ENCODE measurements at regions not wholly inside any gene's neighbourhood (a gene's known extent, or its start where the extent isn't known, plus 50 kb on each side); places are given as distances from the start of the nearest gene placed in this dataset.

DNA sequence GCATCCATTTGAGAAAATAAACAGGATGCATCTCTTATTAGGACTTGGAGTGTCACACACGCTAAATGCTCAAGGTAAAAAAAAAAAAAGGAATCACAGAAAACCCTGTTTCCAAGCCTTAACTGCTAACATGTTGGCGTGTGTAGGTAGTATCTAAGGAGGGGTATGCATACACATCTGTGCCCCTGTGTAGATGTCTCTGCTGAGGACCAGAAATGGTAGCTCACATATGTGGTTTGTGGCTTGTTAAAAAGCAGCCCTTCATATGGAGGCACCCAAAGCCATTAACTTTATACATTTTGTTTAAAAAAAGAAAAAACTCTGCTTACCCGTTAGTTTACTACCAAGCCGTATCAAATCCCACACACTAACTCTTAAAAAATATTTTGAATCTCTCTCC lies 314.1 kb downstream of the SNAPC1 start:
- Mint-ChIP-seq H3K9me3 (ENCODE audit: low read depth) (no peaks in the 10 kb centered on the region), H3K4me3 (ENCODE audit: unreplicated experiment) (no peak overlapping the region), H3K27me3 (ENCODE audit: low read depth) (no peaks in the 10 kb centered on the region), H3K36me3 (ENCODE audit: low read depth) (peaks cover 31% of the 10 kb centered on the region), H3K4me1 (ENCODE audit: low read depth) (peaks cover 8% of the 10 kb centered on the region), H3K27ac (ENCODE audit: unreplicated experiment) (no peak overlapping the region)
- no peak for DNase-seq (ENCODE audit: low spot score)
- TF ChIP-seq, protein P1, sequence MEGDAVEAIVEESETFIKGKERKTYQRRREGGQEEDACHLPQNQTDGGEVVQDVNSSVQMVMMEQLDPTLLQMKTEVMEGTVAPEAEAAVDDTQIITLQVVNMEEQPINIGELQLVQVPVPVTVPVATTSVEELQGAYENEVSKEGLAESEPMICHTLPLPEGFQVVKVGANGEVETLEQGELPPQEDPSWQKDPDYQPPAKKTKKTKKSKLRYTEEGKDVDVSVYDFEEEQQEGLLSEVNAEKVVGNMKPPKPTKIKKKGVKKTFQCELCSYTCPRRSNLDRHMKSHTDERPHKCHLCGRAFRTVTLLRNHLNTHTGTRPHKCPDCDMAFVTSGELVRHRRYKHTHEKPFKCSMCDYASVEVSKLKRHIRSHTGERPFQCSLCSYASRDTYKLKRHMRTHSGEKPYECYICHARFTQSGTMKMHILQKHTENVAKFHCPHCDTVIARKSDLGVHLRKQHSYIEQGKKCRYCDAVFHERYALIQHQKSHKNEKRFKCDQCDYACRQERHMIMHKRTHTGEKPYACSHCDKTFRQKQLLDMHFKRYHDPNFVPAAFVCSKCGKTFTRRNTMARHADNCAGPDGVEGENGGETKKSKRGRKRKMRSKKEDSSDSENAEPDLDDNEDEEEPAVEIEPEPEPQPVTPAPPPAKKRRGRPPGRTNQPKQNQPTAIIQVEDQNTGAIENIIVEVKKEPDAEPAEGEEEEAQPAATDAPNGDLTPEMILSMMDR (IDR thresholded peaks at IDR 0.05), result no peak

DNA sequence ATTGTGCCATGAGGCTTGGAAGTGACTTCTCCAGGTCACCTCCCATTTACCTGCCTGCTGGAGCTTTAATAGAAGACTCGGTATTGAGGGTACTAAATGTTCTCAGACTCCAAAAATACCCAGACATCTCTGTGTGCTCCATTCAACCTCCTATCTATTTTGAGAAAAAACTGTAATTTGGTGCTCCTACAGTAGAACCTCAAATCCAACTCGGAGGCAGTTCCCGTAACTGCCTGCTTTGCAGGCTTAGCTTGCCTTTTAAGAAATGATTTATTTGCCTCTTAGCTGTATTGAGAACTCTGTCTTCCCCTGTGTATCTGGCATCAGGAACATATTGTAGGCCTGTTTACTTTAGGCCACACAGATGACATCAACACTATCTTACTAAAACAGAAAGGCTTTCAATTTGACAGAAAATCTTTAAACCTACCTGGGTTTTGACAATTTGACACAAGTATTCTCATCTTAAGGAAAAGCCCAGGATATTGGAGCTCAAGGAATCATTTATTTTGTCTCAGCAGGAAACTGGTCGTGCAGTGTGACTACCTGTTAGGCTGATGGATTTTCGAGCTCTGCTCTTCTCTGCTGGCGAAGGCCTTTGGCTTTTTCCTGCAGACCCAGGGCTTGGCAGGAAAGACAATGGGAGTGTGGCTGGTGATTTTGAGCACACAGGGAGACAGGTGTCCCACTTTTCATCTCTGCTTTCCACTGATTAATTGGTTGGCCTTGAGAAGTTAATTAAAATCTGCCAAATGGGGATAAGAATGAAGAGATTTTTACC lies 314.8 kb downstream of the SNAPC1 start:
- TF ChIP-seq, protein P1 (IDR thresholded peaks at IDR 0.05), result no peak
- H3K36me3 Mint-ChIP-seq (ENCODE audit: low read depth), result peaks cover 36% of the 10 kb centered on the region
- no peaks in the 10 kb centered on the region for H3K9me3 Mint-ChIP-seq (ENCODE audit: low read depth)
- no peak overlapping the region for H3K4me3 Mint-ChIP-seq (ENCODE audit: unreplicated experiment)
- DNase-seq (ENCODE audit: low spot score), result no peak
- no peak overlapping the region for H3K27ac Mint-ChIP-seq (ENCODE audit: unreplicated experiment)
- H3K27me3 Mint-ChIP-seq (ENCODE audit: low read depth), result no peaks in the 10 kb centered on the region
- peaks cover 2% of the 10 kb centered on the region for H3K4me1 Mint-ChIP-seq (ENCODE audit: low read depth)

DNA sequence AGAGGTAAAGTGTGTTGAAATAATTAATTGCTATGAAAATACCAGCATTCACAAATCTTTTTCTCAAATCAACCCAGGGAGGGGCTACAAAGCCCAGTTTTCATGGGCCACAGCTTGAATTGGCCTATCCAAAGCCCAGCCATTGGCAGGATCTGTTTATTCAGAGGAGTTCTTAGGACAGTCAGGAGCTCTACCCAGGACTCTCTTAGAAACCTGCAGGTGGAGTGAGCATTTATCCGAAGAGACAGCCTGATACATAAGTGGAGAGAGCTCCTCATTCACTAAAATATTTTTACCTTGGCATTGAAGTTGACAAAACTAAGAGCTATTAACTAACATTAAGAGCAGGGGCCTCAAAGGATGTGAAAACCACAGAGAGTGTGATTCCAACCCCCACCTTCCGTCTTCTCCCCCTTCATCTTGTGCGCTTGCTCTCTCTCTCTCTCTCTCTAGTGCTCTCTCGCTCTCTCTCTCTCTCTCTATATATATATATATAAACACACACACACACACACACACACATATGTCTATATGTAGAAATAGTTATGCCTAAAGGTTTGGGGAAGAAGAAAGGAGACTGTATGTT lies 315.5 kb downstream of the SNAPC1 start:
- H3K9me3 Mint-ChIP-seq (ENCODE audit: low read depth), result no peaks in the 10 kb centered on the region
- H3K4me3 Mint-ChIP-seq (ENCODE audit: unreplicated experiment), result no peak overlapping the region
- no peaks in the 10 kb centered on the region for H3K27me3 Mint-ChIP-seq (ENCODE audit: low read depth)
- H3K4me1 Mint-ChIP-seq (ENCODE audit: low read depth), result no peaks in the 10 kb centered on the region
- no peak overlapping the region for H3K27ac Mint-ChIP-seq (ENCODE audit: unreplicated experiment)
- H3K36me3 Mint-ChIP-seq (ENCODE audit: low read depth), result peaks cover 41% of the 10 kb centered on the region
- DNase-seq (ENCODE audit: low spot score), result no peak
- TF ChIP-seq, protein P1 (IDR thresholded peaks at IDR 0.05), result no peak

DNA sequence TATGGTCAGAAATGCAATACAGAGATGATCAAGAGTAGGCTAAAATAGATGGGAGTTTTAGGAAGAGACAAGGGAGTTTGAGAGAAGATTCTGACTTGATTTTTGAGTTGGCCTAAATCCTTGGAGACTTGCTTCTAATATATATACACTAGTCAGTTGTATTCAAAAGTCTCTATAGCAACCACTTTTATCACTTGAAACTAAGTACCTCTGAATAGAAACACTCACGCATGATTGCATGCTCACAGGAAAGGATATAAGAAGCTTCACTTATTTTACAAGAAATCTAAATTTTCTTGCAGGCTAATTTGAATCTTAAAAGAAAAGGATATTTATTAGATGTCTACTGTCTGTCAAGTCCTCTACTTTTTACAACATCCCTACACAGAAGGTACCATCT lies 316.8 kb downstream of the SNAPC1 start:
- TF ChIP-seq, protein P1 (IDR thresholded peaks at IDR 0.05), result no peak
- no peaks in the 10 kb centered on the region for H3K27me3 Mint-ChIP-seq (ENCODE audit: low read depth)
- no peak overlapping the region for H3K27ac Mint-ChIP-seq (ENCODE audit: unreplicated experiment)
- DNase-seq (ENCODE audit: low spot score), result no peak
- no peak overlapping the region for H3K4me3 Mint-ChIP-seq (ENCODE audit: unreplicated experiment)
- H3K36me3 Mint-ChIP-seq (ENCODE audit: low read depth), result peaks cover 49% of the 10 kb centered on the region
- no peaks in the 10 kb centered on the region for H3K4me1 Mint-ChIP-seq (ENCODE audit: low read depth)
- H3K9me3 Mint-ChIP-seq (ENCODE audit: low read depth), result no peaks in the 10 kb centered on the region

GRCh38 chr14:62081012-62081612 lies 318.9 kb downstream of the SNAPC1 start:
- H3K9me3 Mint-ChIP-seq (ENCODE audit: low read depth), result peaks cover 10% of the 10 kb centered on the region
- no peaks in the 10 kb centered on the region for H3K4me1 Mint-ChIP-seq (ENCODE audit: low read depth)
- no peak for DNase-seq (ENCODE audit: low spot score)
- H3K36me3 Mint-ChIP-seq (ENCODE audit: low read depth), result peaks cover 59% of the 10 kb centered on the region
- TF ChIP-seq, protein P1 (IDR thresholded peaks at IDR 0.05), result no peak
- H3K27ac Mint-ChIP-seq (ENCODE audit: unreplicated experiment), result no peak overlapping the region
- H3K27me3 Mint-ChIP-seq (ENCODE audit: low read depth), result no peaks in the 10 kb centered on the region
- H3K4me3 Mint-ChIP-seq (ENCODE audit: unreplicated experiment), result no peak overlapping the region

All from chondrocyte (in vitro differentiated cells).